Activated naive CD4-positive, alpha-beta T cell treated with anti-CD3 and anti-CD28 coated beads, Interleukin-2, amount 50 U/mL, for 16 hours (primary cell): ENCODE measurements at regions not wholly inside any gene's neighbourhood (a gene's known extent, or its start where the extent isn't known, plus 50 kb on each side); places are given as distances from the start of the nearest gene placed in this dataset.

Experiments
- DNase-seq: peaks from one replicate; pipeline ENCODE4 v3.0.0-alpha.2; 2020

DNA sequence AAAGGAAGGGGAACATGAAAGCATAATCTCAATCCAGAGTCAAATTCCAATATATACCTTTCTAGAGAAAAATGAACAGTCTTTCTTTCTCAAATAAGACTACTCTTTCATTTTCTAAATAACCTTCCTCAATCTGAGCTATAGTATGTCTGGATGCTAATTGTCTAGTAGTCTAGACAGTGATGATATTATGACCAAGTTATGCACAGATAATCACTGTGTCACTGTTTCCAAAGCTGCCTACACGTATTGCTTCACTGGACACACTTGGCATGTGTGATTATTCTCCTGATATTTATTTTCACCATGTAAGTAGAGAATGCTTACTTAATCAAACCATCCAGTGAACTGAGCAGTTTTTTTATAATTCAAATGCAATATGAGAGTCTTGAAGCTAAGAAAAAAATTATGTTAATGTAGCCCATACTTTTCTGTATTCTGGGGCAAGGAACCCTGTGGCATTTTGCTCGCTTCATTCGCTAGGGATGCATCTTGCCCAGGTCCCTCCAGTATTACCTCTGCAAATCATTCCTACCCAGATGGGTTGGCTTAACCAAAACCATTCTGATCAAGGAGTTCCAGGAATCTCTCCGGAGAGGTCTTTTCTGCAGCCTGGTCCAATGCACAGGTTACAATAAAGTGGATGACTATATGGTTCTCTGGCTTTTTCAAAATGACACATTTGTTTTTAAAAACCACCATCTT lies 303.1 kb upstream of the RUNX1 start:
- DNase-seq = no peak

- DNase-seq = no peak
Observed at GRCh38 chr21:35351434-35351833, 302.3 kb upstream of the RUNX1 start.

DNA sequence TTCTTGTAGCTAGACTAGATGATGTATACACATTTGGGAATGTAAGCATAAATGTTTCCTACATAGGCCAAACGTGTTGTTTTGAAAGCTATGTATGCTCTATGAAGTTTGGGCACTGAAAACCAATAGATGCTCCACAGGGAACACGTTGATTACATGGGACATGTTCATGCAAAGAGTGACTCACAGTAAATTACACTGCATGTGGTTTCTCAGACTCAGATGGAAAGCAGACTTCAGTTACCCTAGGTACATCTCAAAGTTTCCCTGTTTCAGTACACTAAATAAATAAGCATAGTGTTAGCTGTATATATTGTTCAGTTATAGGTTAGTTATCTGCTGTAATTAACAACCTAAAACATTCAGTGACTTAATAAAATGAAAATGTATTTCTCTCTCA lies 301.9 kb upstream of the RUNX1 start:
- no peak for DNase-seq

DNA sequence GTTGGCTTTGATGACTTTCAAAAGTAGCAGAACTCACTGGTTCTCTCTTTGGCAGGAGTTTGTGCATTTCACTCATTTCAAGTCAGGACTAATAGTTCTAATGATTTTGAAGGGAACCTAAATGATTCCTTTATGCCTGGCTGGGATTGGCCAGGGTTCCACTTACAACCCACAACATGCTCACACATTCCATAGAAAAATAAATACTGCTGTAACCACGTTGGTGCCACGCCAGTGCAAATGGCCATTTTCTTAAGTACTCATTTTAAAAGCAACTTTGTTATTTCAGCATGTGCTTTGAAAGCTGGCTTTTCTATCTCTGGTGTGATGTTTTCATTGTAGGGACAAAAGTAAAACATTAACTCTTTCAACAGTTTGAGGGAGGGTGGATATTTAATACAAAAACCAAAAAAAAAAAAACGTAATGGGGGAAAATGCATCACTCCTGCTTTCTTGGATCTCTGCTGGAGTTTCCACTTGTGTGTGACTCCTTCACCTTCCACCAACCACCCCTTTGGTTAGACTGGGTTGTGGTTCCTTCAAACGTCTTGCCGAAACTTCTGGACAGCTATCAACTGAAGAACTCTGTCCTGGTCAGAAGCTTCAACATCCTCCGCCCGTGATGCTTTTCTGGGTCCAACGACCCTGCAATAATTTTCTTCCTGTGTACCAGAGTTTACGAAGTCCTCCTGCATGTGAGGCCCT lies 300.4 kb upstream of the RUNX1 start:
- DNase-seq = no peak

DNA sequence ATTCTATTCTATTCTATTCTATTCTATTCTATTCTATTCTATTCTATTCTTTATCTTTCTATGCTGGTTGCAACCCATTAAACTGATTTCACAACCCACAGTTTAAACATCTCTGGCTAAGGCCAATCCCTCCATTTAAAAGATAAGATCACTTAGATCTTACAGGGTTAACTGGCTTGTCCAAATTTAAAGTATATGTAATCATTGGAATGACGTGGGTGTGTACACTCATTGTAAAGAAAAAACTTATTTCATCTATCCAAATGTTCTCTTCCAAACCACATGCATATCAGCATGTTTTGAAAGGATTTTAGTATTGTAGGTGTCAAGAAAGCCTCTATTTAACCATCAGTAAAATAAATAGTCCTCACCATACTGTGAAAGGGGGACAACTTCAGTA lies 299.6 kb upstream of the RUNX1 start:
- no peak for DNase-seq

GRCh38 chr21:35346697-35347096 lies 297.6 kb upstream of the RUNX1 start:
- DNase-seq = no peak

GRCh38 chr21:35345954-35346353 lies 296.9 kb upstream of the RUNX1 start:
- DNase-seq = no peak

- no peak for DNase-seq
Observed at GRCh38 chr21:35344582-35344981, 295.5 kb upstream of the RUNX1 start.

- DNase-seq = no peak
Observed at GRCh38 chr21:35343046-35343819, 294.1 kb upstream of the RUNX1 start.

DNA sequence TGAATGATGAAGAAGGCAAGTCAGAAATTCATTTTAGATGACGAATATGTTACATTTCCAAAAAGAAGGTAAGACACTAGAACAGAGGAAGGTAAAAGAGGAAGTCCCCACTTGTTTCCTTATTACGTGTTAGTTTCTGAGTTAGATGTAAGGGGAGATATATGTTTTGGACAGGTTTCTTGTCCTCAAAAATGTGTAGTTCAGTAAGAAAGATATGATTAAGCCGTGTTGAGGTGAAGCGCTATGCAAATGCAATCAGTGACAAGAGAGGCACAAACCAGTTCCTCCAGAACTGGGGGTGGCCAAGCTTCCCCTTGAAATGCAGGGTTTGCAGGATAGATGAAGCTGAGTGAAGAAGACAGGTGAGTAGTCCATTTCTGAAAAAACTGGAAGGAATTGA lies 293.3 kb upstream of the RUNX1 start:
- DNase-seq = peak; percentile 25

- DNase-seq = no peak
Observed at GRCh38 chr21:35340273-35340672, 291.2 kb upstream of the RUNX1 start.

GRCh38 chr21:35338881-35339632 lies 290.0 kb upstream of the RUNX1 start:
- DNase-seq = no peak

- no peak for DNase-seq
Observed at GRCh38 chr21:35338281-35338680, 289.2 kb upstream of the RUNX1 start.

- no peak for DNase-seq
Observed at GRCh38 chr21:35337573-35337972, 288.5 kb upstream of the RUNX1 start.

- DNase-seq = no peak
Observed at GRCh38 chr21:35336534-35336933, 287.4 kb upstream of the RUNX1 start.

DNA sequence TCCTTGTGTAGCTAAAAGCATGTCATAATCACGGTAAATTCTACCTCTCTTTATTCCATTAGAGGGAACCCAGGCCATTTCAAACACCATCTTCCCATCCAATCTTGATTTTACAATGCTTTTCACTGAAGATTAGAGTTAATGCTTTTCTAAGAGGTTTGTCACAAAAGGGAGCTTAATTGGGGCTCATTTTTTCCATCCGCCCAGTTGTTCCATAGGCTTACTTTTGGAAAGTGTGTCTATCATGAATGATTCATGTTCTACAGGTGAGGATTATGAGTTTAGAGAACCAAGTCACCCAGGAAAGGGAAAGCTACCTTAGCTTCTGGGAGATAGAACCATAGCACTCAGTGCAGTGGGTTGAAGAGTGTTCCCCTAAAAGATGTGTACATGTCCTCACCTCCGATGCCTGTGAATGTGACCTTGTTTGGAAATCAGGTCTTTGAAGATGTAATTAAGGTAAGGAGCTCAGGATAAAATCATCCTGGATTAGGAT lies 286.9 kb upstream of the RUNX1 start:
- DNase-seq = no peak

DNA sequence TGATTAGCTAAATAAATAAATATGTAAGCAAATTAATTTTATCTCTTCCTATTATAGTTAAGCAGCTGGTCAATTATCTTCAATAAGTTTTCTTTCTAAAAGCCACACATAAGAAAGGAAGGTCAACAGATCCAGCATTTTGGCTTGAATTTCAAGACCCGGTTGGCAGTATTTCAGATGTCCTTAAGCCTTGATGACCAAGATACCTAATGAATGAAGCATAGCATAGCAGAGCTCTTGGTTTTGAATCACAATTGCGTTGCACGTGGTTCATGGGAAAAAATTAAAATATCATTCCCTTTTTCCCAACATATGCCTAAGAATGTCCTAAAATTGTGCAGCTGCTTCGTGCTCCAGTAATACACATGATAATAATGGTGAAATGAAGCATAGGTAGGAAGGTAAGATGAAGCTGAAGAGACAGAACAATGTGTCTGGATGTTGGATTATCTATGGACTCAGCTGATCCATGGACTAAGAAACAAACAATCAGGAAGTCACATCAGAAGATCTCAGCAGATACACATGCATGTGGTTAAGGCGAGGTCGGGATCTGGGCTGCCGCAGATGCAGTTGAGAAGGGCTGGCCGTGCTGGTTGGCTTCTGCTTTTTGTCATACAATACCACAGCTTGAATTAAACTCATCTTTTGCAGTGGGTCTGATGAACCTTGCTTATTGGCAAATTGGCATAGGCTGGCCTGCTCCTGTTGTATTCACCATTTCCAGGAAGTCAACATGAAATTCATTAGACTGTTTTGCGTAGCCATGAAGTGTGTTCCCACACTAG lies 284.9 kb upstream of the RUNX1 start:
- DNase-seq = no peak

DNA sequence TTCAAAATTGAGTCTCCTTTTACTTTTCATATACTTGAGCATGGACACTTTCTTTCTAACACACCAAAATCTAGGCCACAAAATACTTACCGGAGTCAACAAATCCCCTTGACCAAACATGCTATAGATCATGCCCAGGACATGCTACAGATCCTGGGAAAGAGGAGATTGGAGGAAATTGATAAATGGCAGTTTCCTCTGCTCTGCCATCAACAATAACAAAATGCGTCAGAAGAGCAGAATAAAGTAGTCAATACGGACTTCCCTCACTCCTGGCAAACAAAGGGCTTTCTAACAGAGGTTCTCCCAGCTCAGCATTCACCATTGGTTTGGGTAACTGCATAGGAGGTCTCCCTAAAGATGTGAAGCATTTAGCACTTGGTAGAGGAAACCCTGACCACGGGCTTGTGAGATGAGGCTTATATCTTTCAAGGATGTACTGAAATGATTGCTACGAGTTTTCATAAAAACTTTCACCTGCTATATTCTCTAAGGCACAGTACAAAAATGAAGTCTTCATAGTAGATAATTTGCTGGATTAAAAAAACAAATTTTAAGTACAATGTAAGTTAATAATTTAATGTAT lies 283.8 kb upstream of the RUNX1 start:
- no peak for DNase-seq

GRCh38 chr21:35329940-35330660 lies 281.0 kb upstream of the RUNX1 start:
- no peak for DNase-seq

DNA sequence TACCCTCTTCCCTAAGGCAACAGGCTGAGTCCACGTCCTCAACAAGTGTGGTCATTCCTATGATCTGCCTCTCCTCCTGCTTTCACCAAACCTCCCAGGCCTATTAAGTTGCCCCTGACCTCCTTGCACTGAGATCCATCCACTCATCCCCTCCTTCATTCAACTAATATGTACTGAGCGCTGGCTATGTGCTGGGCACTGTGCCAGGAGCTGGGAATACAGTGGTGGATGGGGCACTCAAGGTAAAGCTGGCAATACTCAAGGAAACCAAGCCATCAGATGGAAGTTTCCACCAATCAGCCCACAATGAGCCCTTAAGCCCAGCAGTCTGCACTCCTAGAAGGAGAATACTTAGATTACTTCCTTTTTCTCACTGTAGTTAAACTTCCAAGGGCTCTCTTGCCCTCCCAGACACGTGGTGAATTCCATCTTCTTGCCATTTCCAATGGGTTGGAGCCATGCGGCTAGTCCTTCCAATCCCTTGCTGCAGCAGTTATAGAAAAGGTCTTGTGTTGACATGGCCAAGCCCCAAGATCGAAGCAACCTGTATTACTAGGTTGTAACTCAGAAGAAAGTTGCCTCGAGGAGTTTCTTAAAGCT lies 279.9 kb upstream of the RUNX1 start:
- DNase-seq = no peak

DNA sequence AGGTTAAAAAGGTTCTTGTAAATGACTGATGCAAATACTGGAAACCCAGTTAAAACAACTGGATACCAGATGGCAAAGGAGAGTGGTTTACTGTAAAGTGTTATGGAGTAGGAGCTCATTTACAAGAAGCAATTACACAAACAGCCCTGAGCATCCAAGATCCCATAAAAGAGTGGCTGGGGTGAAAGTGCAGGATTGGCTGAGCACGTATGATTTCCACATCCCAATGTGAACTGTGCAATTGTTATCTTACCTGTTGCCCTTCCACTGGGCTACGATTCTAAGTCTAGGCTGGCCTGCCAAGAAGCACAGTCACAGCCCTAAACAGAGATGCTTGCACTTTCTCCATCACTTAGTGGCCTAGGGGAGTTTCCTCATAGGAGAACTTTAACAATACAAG lies 277.6 kb upstream of the RUNX1 start:
- DNase-seq = no peak
